ENCODE measurements at regions not wholly inside any gene's neighbourhood (a gene's known extent, or its start where the extent isn't known, plus 50 kb on each side); places are given as distances from the start of the nearest gene placed in this dataset.
A peak's percentile ranks its signal among the peaks of the same experiment; 100 is the strongest.
"Not testable (repeated sequence)": the region's sequence is repeated elsewhere in the genome, so short reads cannot be mapped to it uniquely, and the experiment has no call there.

DNA sequence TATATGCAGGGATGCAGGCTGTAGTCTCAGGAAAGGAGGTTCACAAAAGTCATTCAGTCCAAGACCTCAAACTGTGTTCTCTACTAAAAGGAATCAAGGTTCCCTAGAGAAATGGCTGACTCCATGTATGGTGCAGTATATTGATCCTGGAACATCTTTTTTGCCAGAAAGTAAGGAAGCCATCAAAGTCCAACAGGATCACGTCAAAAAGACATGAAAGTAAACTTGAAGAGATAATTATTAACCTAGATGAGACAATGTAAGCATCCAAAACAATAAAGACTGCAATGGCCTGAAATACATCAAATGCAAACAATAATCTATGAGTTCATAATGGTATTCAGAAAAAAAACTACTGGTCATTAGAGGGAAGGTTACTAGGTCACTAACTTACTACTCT lies 115.6 kb upstream of the FABP2 start:
- DNase-seq, result not testable (repeated sequence)

DNA sequence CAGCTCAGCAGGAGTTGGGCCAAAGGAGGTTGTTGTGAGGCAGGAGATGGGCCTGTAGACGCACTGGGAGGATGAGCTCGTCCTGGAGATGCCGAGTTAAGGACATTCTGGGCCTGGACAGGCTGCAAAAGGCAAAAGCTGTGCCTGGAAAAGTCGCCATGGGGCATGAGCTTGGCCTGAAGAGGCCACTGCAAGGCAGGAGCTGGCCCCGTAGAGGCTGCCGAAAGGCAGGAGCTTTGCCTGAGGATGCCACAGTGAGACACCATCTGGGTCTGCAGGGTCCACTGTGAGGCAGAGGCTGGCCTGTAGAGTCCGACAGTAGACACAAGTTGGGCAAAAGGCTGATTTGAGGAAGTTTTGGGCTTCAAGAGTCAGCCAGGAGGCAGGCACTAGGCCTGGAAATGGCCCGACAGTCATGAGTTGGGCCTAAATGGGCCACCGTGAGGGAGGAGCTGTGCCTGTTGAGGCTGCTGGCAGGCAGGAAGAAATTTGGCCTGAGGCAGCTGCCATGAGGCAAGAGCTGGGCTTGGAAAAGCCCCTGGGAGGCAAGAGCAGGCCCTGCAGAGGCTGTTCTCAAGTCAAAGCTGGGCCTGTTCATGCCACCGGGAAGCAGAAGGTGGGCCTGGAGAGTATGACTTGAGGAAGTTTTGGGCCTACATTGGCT lies 86.8 kb upstream of the FABP2 start:
- DNase-seq, result not testable (repeated sequence)

- DNase-seq, result not testable (repeated sequence)
Observed at GRCh38 chr4:119406721-119407460, 85.0 kb upstream of the FABP2 start.

GRCh38 chr4:119406041-119406440 lies 84.1 kb upstream of the FABP2 start:
- DNase-seq, result not testable (repeated sequence)

DNA sequence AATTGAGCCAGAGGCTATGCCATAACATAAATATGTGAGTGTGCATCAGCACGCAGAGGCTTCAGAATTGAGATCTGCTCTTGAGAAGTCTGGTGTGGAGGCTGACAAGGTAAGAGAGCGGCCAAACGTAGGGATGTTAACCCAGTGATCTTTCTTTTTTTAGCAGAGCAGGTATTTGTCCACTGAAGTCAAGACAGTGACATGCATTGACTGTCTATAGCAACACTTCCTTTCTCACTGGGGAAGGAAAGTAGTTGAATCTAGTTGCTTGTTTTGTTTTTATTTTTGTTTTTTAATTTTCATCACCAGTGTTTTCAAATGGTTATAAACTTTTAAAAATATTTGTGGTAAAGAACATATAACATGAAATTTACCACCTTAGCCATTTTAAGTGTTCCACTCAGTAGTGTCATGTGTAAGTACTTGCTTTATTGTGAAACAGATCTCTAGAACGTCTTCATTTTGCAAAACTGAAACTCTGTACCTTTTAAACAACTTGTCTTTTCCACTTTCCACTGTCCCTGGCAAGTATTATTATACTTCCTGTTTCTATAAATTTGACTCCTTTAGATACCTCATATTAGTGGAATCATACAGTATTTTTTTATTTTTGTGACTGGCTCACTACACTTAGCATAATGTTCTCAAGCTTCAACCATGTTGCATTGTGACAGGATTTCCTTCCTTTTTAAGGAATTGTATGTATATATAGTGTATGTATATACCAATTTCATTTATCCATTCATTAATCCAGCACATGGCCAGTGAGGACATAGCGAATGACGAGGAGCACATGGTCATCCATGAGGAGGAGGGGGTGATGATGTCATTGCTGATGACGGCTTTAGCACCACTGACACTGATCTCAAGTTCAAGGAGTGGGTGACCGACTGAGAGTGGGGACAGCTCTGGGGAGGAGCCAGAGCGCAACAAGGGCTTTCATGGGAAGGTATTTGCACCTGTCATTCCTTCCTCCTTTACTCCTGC lies 80.7 kb upstream of the FABP2 start:
- not testable (repeated sequence) for DNase-seq

GRCh38 chr4:119395701-119396100 lies 73.8 kb upstream of the FABP2 start:
- not testable (repeated sequence) for DNase-seq

GRCh38 chr4:119394826-119395225 lies 72.9 kb upstream of the FABP2 start:
- no peak for DNase-seq

GRCh38 chr4:119388791-119389190 lies 66.9 kb upstream of the FABP2 start:
- DNase-seq, result peak in 1 of 2 donors; percentile 0

- not testable (repeated sequence) for DNase-seq
Observed at GRCh38 chr4:119374616-119375015, 52.7 kb upstream of the FABP2 start.

GRCh38 chr4:119372316-119373062 lies 50.6 kb upstream of the FABP2 start:
- DNase-seq, result not testable (repeated sequence)

All from inflammatory macrophage treated with lipopolysaccharide for 1 hour (primary cell).